SK-N-SH (cell line): ENCODE measurements at regions not wholly inside any gene's neighbourhood (a gene's known extent, or its start where the extent isn't known, plus 50 kb on each side); places are given as distances from the start of the nearest gene placed in this dataset.

Source experiments
- CTCF ChIA-PET: fragments of 300-600, 350-600 bp; formaldehyde crosslinking; extraction: SDS; loops from one replicate; lab custom pipeline; 2021; lab: Yijun Ruan, JAX
- POLR2A ChIA-PET: fragments of 350-600 bp; sonication (Branson Sonifier 250); formaldehyde crosslinking; extraction: SDS; loops from one replicate; lab custom pipeline; 2020; ENCODE audit warnings: antibody characterized with exemption, inconsistent platforms; lab: Yijun Ruan, JAX
- DNase-seq: peaks from one replicate; pipeline ENCODE4 v3.0.0; 2012
- H2AFZ ChIP-seq: fragments of 200-600 bp; sonication (generic); 2 replicates; pipeline ENCODE4 v1.8.1; 2016; ENCODE audit warnings: antibody characterized with exemption, mild to moderate bottlenecking, low read depth
- H3F3A ChIP-seq: fragments of 200-600 bp; sonication (generic); replicated peaks from 2 replicates; pipeline ENCODE3; 2016; ENCODE audit warnings: antibody characterized with exemption, mild to moderate bottlenecking; ENCODE audit not compliant: insufficient read depth
- H3K27ac ChIP-seq, 2 experiments: fragments of 200-500 bp in 1 of 2; fragments of 200-600 bp in 1 of 2; sonication (Bioruptor generic) in 1 of 2; sonication (generic), shearing (Covaris generic) in 1 of 2; 2 replicates each; pipeline versions ENCODE4 v1.5.1 to v1.6.1; 2014 to 2016; ENCODE audit warnings: low read depth in 2 of 2, inconsistent platforms in 1 of 2, low read length in 1 of 2, mild to moderate bottlenecking in 1 of 2, mixed read lengths in 1 of 2
- H3K27me3 ChIP-seq: fragments of 200-600 bp; sonication (generic), shearing (Covaris generic); 2 replicates; pipeline ENCODE4 v1.6.1; 2016; ENCODE audit warnings: mixed run types; ENCODE audit not compliant: insufficient read depth
- H3K36me3 ChIP-seq, 2 experiments: fragments of 200-500 bp in 1 of 2; fragments of 200-600 bp in 1 of 2; sonication (Bioruptor generic) in 1 of 2; sonication (generic) in 1 of 2; replicated peaks in 1 of 2; 2 replicates each; pipeline versions ENCODE3 to v1.5.1; 2014 to 2016; ENCODE audit warnings: low read length in 1 of 2, mild to moderate bottlenecking in 1 of 2; ENCODE audit not compliant: insufficient read depth in 2 of 2, control insufficient read depth in 1 of 2
- H3K4me1 ChIP-seq, 2 experiments: fragments of 200-500 bp in 1 of 2; fragments of 200-600 bp in 1 of 2; sonication (Bioruptor generic) in 1 of 2; sonication (generic), shearing (Covaris generic) in 1 of 2; 2 replicates each; pipeline versions ENCODE4 v1.5.1 to v1.6.1; 2014 to 2016; ENCODE audit warnings: low read depth in 1 of 2, low read length in 1 of 2, mixed run types in 1 of 2; ENCODE audit not compliant: insufficient read depth in 2 of 2, control insufficient read depth in 1 of 2
- H3K4me2 ChIP-seq: fragments of 200-600 bp; sonication (generic), shearing (Covaris generic); 2 replicates; pipeline ENCODE4 v1.6.1; 2017; ENCODE audit warnings: mixed run types
- H3K4me3 ChIP-seq, 2 experiments: fragments of 200-500 bp in 1 of 2; fragments of 200-600 bp in 1 of 2; sonication (Bioruptor generic) in 1 of 2; sonication (generic), shearing (Covaris generic) in 1 of 2; 2 replicates each; pipeline versions ENCODE4 v1.5.1 to v1.8.1; 2014 to 2016; ENCODE audit warnings: low read depth in 2 of 2, inconsistent platforms in 1 of 2, low read length in 1 of 2, mild to moderate bottlenecking in 1 of 2, mixed read lengths in 1 of 2, moderate library complexity in 1 of 2
- H3K79me2 ChIP-seq: fragments of 200-600 bp; sonication (generic); 2 replicates; pipeline ENCODE4 v1.8.1; 2017; ENCODE audit warnings: mild to moderate bottlenecking; ENCODE audit not compliant: insufficient read depth
- H3K9ac ChIP-seq: fragments of 200-600 bp; sonication (generic); 2 replicates; pipeline ENCODE4 v1.6.1; 2017; ENCODE audit warnings: mixed run types
- H3K9me2 ChIP-seq: fragments of 200-600 bp; sonication (generic); 2 replicates; pipeline ENCODE4 v1.6.1; 2017; ENCODE audit warnings: mixed run types
- H3K9me3 ChIP-seq: fragments of 200-600 bp; sonication (generic); 2 replicates; pipeline ENCODE4 v1.6.1; 2017; ENCODE audit warnings: mixed run types, mild to moderate bottlenecking, moderate library complexity
- H4K20me1 ChIP-seq: fragments of 200-600 bp; sonication (generic); 2 replicates; pipeline ENCODE4 v1.6.1; 2017; ENCODE audit warnings: mild to moderate bottlenecking, mixed run types; ENCODE audit not compliant: insufficient read depth
- ELF1 ChIP-seq: IDR thresholded peaks from 2 replicates; pipeline ENCODE4 v1.4.0; 2012
- EZH2phosphoT487 ChIP-seq: fragments of 200-600 bp; sonication (generic); IDR thresholded peaks from 2 replicates; pipeline ENCODE4 v1.6.1; 2017; ENCODE audit warnings: low read depth, mixed run types, mild to moderate bottlenecking, antibody characterized with exemption, moderate library complexity, borderline replicate concordance
- FOXJ3 ChIP-seq: sonication (generic); formaldehyde crosslinking; IDR thresholded peaks from 2 replicates; pipeline ENCODE4 v1.5.1; 2020; ENCODE audit warnings: mild to moderate bottlenecking, missing genetic modification reagents
- MXI1 ChIP-seq: IDR thresholded peaks from 2 replicates; pipeline ENCODE4 v1.6.1; 2012; ENCODE audit warnings: mild to moderate bottlenecking, low read depth, low read length, improper control_type of control experiment
- NFIC ChIP-seq: IDR thresholded peaks from 2 replicates; pipeline ENCODE4 v1.4.0; 2012; ENCODE audit warnings: borderline replicate concordance
- NRF1 ChIP-seq: IDR thresholded peaks from 2 replicates; pipeline ENCODE4 v1.6.1; 2012; ENCODE audit warnings: low read depth, mild to moderate bottlenecking, low read length
- RAD21 ChIP-seq: IDR thresholded peaks from 2 replicates; pipeline ENCODE4 v1.6.1; 2012; ENCODE audit warnings: mild to moderate bottlenecking, low read length
- TCF12 ChIP-seq: IDR thresholded peaks from 2 replicates; pipeline ENCODE4 v1.4.0; 2012
- TEAD4 ChIP-seq: IDR thresholded peaks from 2 replicates; pipeline ENCODE4 v1.4.0; 2012; ENCODE audit warnings: mild to moderate bottlenecking, borderline replicate concordance; ENCODE audit not compliant: insufficient read depth
- WGBS: methylation state at CpG from one replicate; pipeline ENCODE4 v1.1.6; 2017; ENCODE audit warnings: low lambda C conversion rate; 5-methylcytosine and 5-hydroxymethylcytosine counted together
- TF ChIP-seq, protein P1 (sequence below): IDR thresholded peaks from 2 replicates; pipeline ENCODE4 v1.4.0; 2012; ENCODE audit warnings: low read depth
- TF ChIP-seq, protein P2 (sequence below): IDR thresholded peaks from 2 replicates; pipeline ENCODE4 v1.6.1; 2012; ENCODE audit warnings: mild to moderate bottlenecking, low read depth, low read length, moderate library complexity
- TF ChIP-seq, protein P3 (sequence below): fragments of 150-350 bp; IDR thresholded peaks from 2 replicates; pipeline ENCODE4 v1.6.1; 2016; ENCODE audit warnings: mild to moderate bottlenecking, low read depth, low read length
- TF ChIP-seq, protein P4 (sequence below): fragments of 150-350 bp; IDR thresholded peaks from 2 replicates; pipeline ENCODE4 v1.6.1; 2017; ENCODE audit warnings: antibody characterized with exemption, low read length, low read depth, borderline replicate concordance

DNA sequence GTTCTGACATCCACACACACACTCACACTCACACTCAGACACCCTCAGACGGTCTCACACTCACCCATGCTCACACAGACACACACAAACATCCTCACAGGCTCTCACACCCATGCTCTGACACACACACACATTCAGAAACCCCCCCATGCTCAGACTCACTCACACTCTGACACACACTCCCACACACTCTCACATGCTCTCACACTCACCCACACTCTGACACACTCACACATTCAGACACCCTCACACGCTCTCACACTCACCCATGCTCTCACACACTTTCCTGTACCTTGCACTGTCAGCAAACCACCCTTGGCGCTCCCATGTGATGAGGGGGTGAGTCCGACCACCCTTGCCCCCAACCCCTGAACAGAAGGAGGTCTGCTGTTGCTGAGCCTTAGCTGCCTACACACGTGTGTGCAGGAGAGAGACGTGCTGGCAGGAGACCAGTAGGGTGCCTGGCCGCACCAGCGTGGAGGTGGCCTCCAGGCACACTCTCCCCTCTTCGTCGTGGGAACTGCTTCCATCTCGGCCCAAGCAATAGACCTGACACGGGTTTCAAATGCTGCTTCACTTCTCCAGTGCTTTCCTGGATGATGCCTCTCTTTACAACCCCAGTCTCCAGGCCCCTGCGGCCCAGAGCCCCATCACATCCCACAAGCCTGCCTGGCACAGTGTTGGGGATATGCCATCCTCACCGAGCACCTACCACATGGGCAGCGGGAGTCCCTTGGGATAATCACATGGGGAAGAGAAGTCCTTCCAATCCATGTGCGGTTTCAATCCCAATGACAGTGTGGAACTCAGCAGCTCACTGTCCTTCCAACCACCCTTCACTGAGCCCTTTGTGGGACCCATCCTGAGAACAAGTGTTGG, 267.8 kb upstream of the FOXF1 start:
- Histone ChIP-seq H3F3A (no peaks in the 10 kb centered on the region), H4K20me1 (no peaks in the 10 kb centered on the region), H3K4me2 (no peak overlapping the region), H3K9me2 (no peaks in the 10 kb centered on the region), H3K79me2 (no peaks in the 10 kb centered on the region), H3K27me3 (peaks cover 76% of the 10 kb centered on the region), H3K4me1 (no peaks in the 10 kb centered on the region), H3K9ac (no peak overlapping the region), H3K9me3 (no peaks in the 10 kb centered on the region), H3K4me3 (no peak overlapping the region), H3K36me3 (no peaks in the 10 kb centered on the region), H3K27ac (no peak overlapping the region), H2AFZ (no peak overlapping the region)
- ChIA-PET CTCF (no interaction called here), POLR2A (no interaction called here)
- WGBS = 2% methylated on average over 10 of the region's 16 CpGs
- no peak for DNase-seq
- TF ChIP-seq FOXJ3 (CRISPR knock-in tag) = no peak
- TF ChIP-seq, protein P1, sequence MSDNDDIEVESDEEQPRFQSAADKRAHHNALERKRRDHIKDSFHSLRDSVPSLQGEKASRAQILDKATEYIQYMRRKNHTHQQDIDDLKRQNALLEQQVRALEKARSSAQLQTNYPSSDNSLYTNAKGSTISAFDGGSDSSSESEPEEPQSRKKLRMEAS = no peak
- TF ChIP-seq NFIC = no peak
- TF ChIP-seq NRF1 = no peak
- no peak for TF ChIP-seq ELF1
- TF ChIP-seq, protein P2, sequence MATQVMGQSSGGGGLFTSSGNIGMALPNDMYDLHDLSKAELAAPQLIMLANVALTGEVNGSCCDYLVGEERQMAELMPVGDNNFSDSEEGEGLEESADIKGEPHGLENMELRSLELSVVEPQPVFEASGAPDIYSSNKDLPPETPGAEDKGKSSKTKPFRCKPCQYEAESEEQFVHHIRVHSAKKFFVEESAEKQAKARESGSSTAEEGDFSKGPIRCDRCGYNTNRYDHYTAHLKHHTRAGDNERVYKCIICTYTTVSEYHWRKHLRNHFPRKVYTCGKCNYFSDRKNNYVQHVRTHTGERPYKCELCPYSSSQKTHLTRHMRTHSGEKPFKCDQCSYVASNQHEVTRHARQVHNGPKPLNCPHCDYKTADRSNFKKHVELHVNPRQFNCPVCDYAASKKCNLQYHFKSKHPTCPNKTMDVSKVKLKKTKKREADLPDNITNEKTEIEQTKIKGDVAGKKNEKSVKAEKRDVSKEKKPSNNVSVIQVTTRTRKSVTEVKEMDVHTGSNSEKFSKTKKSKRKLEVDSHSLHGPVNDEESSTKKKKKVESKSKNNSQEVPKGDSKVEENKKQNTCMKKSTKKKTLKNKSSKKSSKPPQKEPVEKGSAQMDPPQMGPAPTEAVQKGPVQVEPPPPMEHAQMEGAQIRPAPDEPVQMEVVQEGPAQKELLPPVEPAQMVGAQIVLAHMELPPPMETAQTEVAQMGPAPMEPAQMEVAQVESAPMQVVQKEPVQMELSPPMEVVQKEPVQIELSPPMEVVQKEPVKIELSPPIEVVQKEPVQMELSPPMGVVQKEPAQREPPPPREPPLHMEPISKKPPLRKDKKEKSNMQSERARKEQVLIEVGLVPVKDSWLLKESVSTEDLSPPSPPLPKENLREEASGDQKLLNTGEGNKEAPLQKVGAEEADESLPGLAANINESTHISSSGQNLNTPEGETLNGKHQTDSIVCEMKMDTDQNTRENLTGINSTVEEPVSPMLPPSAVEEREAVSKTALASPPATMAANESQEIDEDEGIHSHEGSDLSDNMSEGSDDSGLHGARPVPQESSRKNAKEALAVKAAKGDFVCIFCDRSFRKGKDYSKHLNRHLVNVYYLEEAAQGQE = no peak
- no peak for TF ChIP-seq RAD21
- TF ChIP-seq MXI1 = no peak
- no peak for TF ChIP-seq EZH2phosphoT487
- TF ChIP-seq, protein P3, sequence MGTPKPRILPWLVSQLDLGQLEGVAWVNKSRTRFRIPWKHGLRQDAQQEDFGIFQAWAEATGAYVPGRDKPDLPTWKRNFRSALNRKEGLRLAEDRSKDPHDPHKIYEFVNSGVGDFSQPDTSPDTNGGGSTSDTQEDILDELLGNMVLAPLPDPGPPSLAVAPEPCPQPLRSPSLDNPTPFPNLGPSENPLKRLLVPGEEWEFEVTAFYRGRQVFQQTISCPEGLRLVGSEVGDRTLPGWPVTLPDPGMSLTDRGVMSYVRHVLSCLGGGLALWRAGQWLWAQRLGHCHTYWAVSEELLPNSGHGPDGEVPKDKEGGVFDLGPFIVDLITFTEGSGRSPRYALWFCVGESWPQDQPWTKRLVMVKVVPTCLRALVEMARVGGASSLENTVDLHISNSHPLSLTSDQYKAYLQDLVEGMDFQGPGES = no peak
- TF ChIP-seq, protein P4, sequence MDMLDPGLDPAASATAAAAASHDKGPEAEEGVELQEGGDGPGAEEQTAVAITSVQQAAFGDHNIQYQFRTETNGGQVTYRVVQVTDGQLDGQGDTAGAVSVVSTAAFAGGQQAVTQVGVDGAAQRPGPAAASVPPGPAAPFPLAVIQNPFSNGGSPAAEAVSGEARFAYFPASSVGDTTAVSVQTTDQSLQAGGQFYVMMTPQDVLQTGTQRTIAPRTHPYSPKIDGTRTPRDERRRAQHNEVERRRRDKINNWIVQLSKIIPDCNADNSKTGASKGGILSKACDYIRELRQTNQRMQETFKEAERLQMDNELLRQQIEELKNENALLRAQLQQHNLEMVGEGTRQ = no peak
- TF ChIP-seq TCF12 = no peak
- TF ChIP-seq TEAD4 = no peak
